ENCODE measurements at regions not wholly inside any gene's neighbourhood (a gene's known extent, or its start where the extent isn't known, plus 50 kb on each side); places are given as distances from the start of the nearest gene placed in this dataset.

GRCh38 chr4:17258106-17258505 is 253.8 kb downstream of the QDPR start:
- TF ChIP-seq CTCF (conservative IDR thresholded peaks at IDR 0.05; ENCODE audit: low read depth, low read length): no peak
- TF ChIP-seq EZH2 (IDR thresholded peaks at IDR 0.05; ENCODE audit: low read length, unreplicated experiment): no peak
